ENCODE measurements at regions not wholly inside any gene's neighbourhood (a gene's known extent, or its start where the extent isn't known, plus 50 kb on each side); places are given as distances from the start of the nearest gene placed in this dataset.

DNA sequence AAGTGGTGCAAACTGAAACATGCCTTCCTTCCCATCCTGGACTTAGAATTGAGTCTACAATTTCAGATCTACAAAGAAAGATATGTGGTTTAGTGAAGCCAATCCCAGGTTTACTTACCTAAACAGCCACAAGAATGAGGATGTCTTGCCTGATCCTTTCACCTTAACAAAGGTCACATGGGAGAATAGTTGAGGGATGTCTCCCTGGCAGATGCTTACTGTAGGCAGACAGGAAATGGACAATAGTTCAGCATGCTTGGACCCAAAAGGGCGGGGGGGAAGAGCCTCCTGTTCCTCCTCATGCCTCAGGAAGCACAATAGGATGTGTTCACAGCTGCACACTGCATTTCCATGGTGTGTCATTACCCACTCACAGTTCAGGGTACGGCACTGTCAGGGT is 492.7 kb upstream of the USP24 start:
- WGBS, 2 donors (ENCODE audit: extremely low coverage in 2 of 2, insufficient read length in 2 of 2, insufficient replicate concordance in 1 of 2) = no CpG with 5 or more reads among the region's 2 CpGs

DNA sequence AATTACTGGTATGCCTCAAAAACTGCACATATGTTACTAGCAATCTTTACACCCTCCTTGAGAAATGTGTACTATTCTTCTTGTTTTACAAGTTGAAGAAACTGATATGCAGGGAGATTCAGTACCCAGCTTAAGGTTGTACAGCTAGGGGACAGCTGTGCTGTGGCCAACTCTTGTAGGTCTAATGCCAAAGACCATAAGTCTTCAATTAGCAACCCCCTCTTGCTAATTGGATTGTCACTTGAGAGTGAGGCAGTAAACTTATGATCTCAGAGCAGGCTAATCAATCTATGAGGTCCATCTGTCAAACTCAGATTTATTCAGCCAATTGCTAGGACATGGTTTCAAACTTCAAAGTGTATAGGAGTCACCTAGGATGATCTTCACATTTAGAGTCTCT is 492.0 kb upstream of the USP24 start:
- no peak overlapping the region for H2BK12ac ChIP-seq (ENCODE audit: low read length)
- no peak overlapping the region for H3K4me2 ChIP-seq (ENCODE audit: insufficient read depth, low read length, poor library complexity, severe bottlenecking)
- H3K36me3 ChIP-seq (replicated peaks in 1 of 2; ENCODE audit: control insufficient read depth in 2 of 2, insufficient read depth in 2 of 2, low read length in 2 of 2) = no peaks in the 10 kb centered on the region
- no peak overlapping the region for H4K8ac ChIP-seq (ENCODE audit: low read depth, low read length)
- no peak overlapping the region for H2BK5ac ChIP-seq (ENCODE audit: low read length)
- H3K27me3 ChIP-seq (ENCODE audit: control insufficient read depth in 3 of 3, insufficient read depth in 3 of 3, low read depth in 1 of 3, low read length in 3 of 3) = no peaks in the 10 kb centered on the region
- H2BK15ac ChIP-seq (ENCODE audit: low read length) = no peak overlapping the region
- no peak overlapping the region for H3K27ac ChIP-seq (replicated peaks; ENCODE audit: low read length)
- DNase-seq (ENCODE audit: low spot score) = no peak
- no peak overlapping the region for H3K14ac ChIP-seq (ENCODE audit: low read length)
- H2BK120ac ChIP-seq (ENCODE audit: low read depth, low read length) = no peak overlapping the region
- no peaks in the 10 kb centered on the region for H3K9me3 ChIP-seq (replicated peaks in 1 of 2; ENCODE audit: control insufficient read depth in 2 of 2, insufficient read depth in 1 of 2, low read depth in 1 of 2, low read length in 2 of 2)
- no peak overlapping the region for H2AK5ac ChIP-seq (ENCODE audit: low read depth, low read length)
- H3K79me1 ChIP-seq (ENCODE audit: low read depth, low read length) = no peaks in the 10 kb centered on the region
- H3K4ac ChIP-seq (ENCODE audit: low read length) = no peak overlapping the region
- no peak overlapping the region for H4K91ac ChIP-seq (ENCODE audit: low read depth, low read length, poor library complexity)
- no peak overlapping the region for H2AFZ ChIP-seq (ENCODE audit: low read length)
- no peak overlapping the region for H3K4me3 ChIP-seq (ENCODE audit: low read length in 2 of 2)
- H3K23ac ChIP-seq (ENCODE audit: low read depth, low read length, poor library complexity) = no peak overlapping the region
- H3K4me1 ChIP-seq (ENCODE audit: control insufficient read depth in 2 of 2, insufficient read depth in 1 of 2, low read depth in 1 of 2, low read length in 2 of 2) = no peaks in the 10 kb centered on the region
- H3K9ac ChIP-seq (ENCODE audit: low read depth, low read length, poor library complexity) = no peak overlapping the region
- no peak overlapping the region for H3K18ac ChIP-seq (ENCODE audit: low read length)

More for the DNA sequence above, 492.7 kb upstream of the USP24 start:
- H3K27me3 ChIP-seq (ENCODE audit: control insufficient read depth in 3 of 3, insufficient read depth in 3 of 3, low read depth in 1 of 3, low read length in 3 of 3) = no peaks in the 10 kb centered on the region
- no peaks in the 10 kb centered on the region for H3K4me1 ChIP-seq (ENCODE audit: control insufficient read depth in 2 of 2, insufficient read depth in 1 of 2, low read depth in 1 of 2, low read length in 2 of 2)
- no peak overlapping the region for H3K4me3 ChIP-seq (ENCODE audit: low read length in 2 of 2)
- H3K23ac ChIP-seq (ENCODE audit: low read depth, low read length, poor library complexity) = no peak overlapping the region
- H2AK5ac ChIP-seq (ENCODE audit: low read depth, low read length) = peak overlapping the region; percentile 48
- no peaks in the 10 kb centered on the region for H3K9me3 ChIP-seq (replicated peaks in 1 of 2; ENCODE audit: control insufficient read depth in 2 of 2, insufficient read depth in 1 of 2, low read depth in 1 of 2, low read length in 2 of 2)
- H3K36me3 ChIP-seq (replicated peaks in 1 of 2; ENCODE audit: control insufficient read depth in 2 of 2, insufficient read depth in 2 of 2, low read length in 2 of 2) = no peaks in the 10 kb centered on the region
- H3K4ac ChIP-seq (ENCODE audit: low read length) = no peak overlapping the region
- no peak overlapping the region for H3K18ac ChIP-seq (ENCODE audit: low read length)
- H2BK5ac ChIP-seq (ENCODE audit: low read length) = no peak overlapping the region
- no peak overlapping the region for H2BK15ac ChIP-seq (ENCODE audit: low read length)
- no peaks in the 10 kb centered on the region for H3K79me1 ChIP-seq (ENCODE audit: low read depth, low read length)
- no peak overlapping the region for H4K8ac ChIP-seq (ENCODE audit: low read depth, low read length)
- no peak overlapping the region for H3K27ac ChIP-seq (replicated peaks; ENCODE audit: low read length)
- no peak overlapping the region for H3K9ac ChIP-seq (ENCODE audit: low read depth, low read length, poor library complexity)
- no peak overlapping the region for H2BK12ac ChIP-seq (ENCODE audit: low read length)
- no peak overlapping the region for H4K91ac ChIP-seq (ENCODE audit: low read depth, low read length, poor library complexity)
- no peak for DNase-seq (ENCODE audit: low spot score)
- H2AFZ ChIP-seq (ENCODE audit: low read length) = no peak overlapping the region
- H2BK120ac ChIP-seq (ENCODE audit: low read depth, low read length) = no peak overlapping the region
- H3K4me2 ChIP-seq (ENCODE audit: insufficient read depth, low read length, poor library complexity, severe bottlenecking) = no peak overlapping the region
- no peak overlapping the region for H3K14ac ChIP-seq (ENCODE audit: low read length)

DNA sequence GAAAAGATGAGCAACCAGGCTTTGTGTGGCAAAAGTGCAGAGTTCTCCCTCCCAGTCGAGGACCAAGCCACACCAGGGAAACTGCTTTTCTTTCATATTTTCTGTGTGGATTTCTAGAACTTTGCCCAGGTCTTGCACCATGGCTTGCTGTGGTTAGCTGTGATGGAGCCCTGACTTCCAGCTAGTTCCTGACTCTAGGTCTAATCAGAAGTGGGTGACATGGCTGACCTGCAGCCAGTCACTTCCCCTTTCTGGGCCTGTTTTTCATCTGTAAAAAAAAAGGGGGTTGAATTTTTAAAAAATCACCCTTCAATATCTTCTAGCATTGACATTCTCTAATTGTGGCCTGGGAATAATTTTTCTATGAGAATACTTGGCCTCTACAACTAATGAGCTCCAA is 491.2 kb upstream of the USP24 start:
- Histone ChIP-seq H4K91ac (ENCODE audit: low read depth, low read length, poor library complexity) (no peak overlapping the region), H3K4ac (ENCODE audit: low read length) (no peak overlapping the region), H3K9me3 (replicated peaks in 1 of 2; ENCODE audit: control insufficient read depth in 2 of 2, insufficient read depth in 1 of 2, low read depth in 1 of 2, low read length in 2 of 2) (no peaks in the 10 kb centered on the region), H3K79me1 (ENCODE audit: low read depth, low read length) (no peaks in the 10 kb centered on the region), H3K9ac (ENCODE audit: low read depth, low read length, poor library complexity) (no peak overlapping the region), H3K4me2 (ENCODE audit: insufficient read depth, low read length, poor library complexity, severe bottlenecking) (no peak overlapping the region), H3K4me3 (ENCODE audit: low read length in 2 of 2) (no peak overlapping the region), H3K36me3 (replicated peaks in 1 of 2; ENCODE audit: control insufficient read depth in 2 of 2, insufficient read depth in 2 of 2, low read length in 2 of 2) (no peaks in the 10 kb centered on the region), H2AK5ac (ENCODE audit: low read depth, low read length) (no peak overlapping the region), H2BK120ac (ENCODE audit: low read depth, low read length) (no peak overlapping the region), H3K14ac (ENCODE audit: low read length) (no peak overlapping the region), H3K27me3 (ENCODE audit: control insufficient read depth in 3 of 3, insufficient read depth in 3 of 3, low read depth in 1 of 3, low read length in 3 of 3) (no peaks in the 10 kb centered on the region), H4K8ac (ENCODE audit: low read depth, low read length) (no peak overlapping the region), H2BK15ac (ENCODE audit: low read length) (no peak overlapping the region), H2BK12ac (ENCODE audit: low read length) (no peak overlapping the region), H3K27ac (replicated peaks; ENCODE audit: low read length) (no peak overlapping the region), H2BK5ac (ENCODE audit: low read length) (no peak overlapping the region), H3K4me1 (ENCODE audit: control insufficient read depth in 2 of 2, insufficient read depth in 1 of 2, low read depth in 1 of 2, low read length in 2 of 2) (no peaks in the 10 kb centered on the region), H3K23ac (ENCODE audit: low read depth, low read length, poor library complexity) (no peak overlapping the region), H2AFZ (ENCODE audit: low read length) (no peak overlapping the region), H3K18ac (ENCODE audit: low read length) (no peak overlapping the region)
- no CpG with 5 or more reads among the region's 1 CpG for WGBS, 2 donors (ENCODE audit: extremely low coverage in 2 of 2, insufficient read length in 2 of 2, insufficient replicate concordance in 1 of 2)
- DNase-seq (ENCODE audit: low spot score) = no peak

DNA sequence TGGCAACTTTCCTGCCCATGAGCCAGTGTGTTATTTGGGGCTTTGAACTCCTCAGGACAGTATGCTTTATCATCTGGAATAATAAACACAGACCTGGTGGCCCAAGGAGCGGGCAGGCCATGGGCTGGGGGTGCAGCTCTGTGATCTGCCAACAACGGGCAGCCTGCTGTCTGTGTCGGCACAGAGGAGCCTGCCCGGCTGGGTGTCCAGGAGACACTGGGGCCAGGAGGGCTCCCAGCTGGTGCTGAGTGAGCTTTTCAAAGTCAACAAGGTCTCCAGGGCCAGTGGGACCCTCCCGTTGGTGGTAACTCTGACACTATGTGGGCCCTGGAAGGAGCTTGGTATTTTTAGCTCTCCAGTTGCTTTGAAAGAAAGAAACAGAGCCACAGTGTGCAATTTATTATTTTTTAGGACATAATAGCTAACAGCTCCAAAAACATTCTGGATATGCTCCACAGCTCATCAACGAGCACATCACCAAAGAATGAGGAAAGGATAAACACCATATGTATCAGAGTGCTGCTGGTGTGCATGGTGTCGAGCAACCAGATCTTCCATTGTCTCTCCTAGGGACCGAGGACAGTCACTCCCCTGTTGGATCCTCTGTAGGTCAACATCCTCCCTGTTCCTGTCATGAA is 488.7 kb upstream of the USP24 start:
- DNase-seq (ENCODE audit: low spot score) = no peak
- Histone ChIP-seq H3K9me3 (replicated peaks in 1 of 2; ENCODE audit: control insufficient read depth in 2 of 2, insufficient read depth in 1 of 2, low read depth in 1 of 2, low read length in 2 of 2) (no peaks in the 10 kb centered on the region), H3K27me3 (ENCODE audit: control insufficient read depth in 3 of 3, insufficient read depth in 3 of 3, low read depth in 1 of 3, low read length in 3 of 3) (no peaks in the 10 kb centered on the region), H3K4me1 (ENCODE audit: control insufficient read depth in 2 of 2, insufficient read depth in 1 of 2, low read depth in 1 of 2, low read length in 2 of 2) (no peaks in the 10 kb centered on the region), H3K27ac (replicated peaks; ENCODE audit: low read length) (no peak overlapping the region), H2AK5ac (ENCODE audit: low read depth, low read length) (no peak overlapping the region), H3K4me2 (ENCODE audit: insufficient read depth, low read length, poor library complexity, severe bottlenecking) (no peak overlapping the region), H2BK5ac (ENCODE audit: low read length) (no peak overlapping the region), H4K8ac (ENCODE audit: low read depth, low read length) (no peak overlapping the region), H2BK15ac (ENCODE audit: low read length) (no peak overlapping the region), H4K91ac (ENCODE audit: low read depth, low read length, poor library complexity) (no peak overlapping the region), H3K4me3 (ENCODE audit: low read length in 2 of 2) (no peak overlapping the region), H3K9ac (ENCODE audit: low read depth, low read length, poor library complexity) (no peak overlapping the region), H2BK12ac (ENCODE audit: low read length) (no peak overlapping the region), H2AFZ (ENCODE audit: low read length) (no peak overlapping the region), H3K36me3 (replicated peaks in 1 of 2; ENCODE audit: control insufficient read depth in 2 of 2, insufficient read depth in 2 of 2, low read length in 2 of 2) (no peaks in the 10 kb centered on the region), H2BK120ac (ENCODE audit: low read depth, low read length) (no peak overlapping the region), H3K18ac (ENCODE audit: low read length) (no peak overlapping the region), H3K14ac (ENCODE audit: low read length) (no peak overlapping the region), H3K79me1 (ENCODE audit: low read depth, low read length) (no peaks in the 10 kb centered on the region), H3K4ac (ENCODE audit: low read length) (no peak overlapping the region), H3K23ac (ENCODE audit: low read depth, low read length, poor library complexity) (no peak overlapping the region)
- no CpG with 5 or more reads among the region's 8 CpGs for WGBS, 2 donors (ENCODE audit: extremely low coverage in 2 of 2, insufficient read length in 2 of 2, insufficient replicate concordance in 1 of 2)

All from neuronal stem cell (in vitro differentiated cells).